NCI-H2029 (cell line): ENCODE measurements at regions not wholly inside any gene's neighbourhood (a gene's known extent, or its start where the extent isn't known, plus 50 kb on each side); places are given as distances from the start of the nearest gene placed in this dataset.

Experiments
- DNase-seq: peaks from one replicate; lab custom pipeline; 2025; lab: John Stamatoyannopoulos, UW

DNA sequence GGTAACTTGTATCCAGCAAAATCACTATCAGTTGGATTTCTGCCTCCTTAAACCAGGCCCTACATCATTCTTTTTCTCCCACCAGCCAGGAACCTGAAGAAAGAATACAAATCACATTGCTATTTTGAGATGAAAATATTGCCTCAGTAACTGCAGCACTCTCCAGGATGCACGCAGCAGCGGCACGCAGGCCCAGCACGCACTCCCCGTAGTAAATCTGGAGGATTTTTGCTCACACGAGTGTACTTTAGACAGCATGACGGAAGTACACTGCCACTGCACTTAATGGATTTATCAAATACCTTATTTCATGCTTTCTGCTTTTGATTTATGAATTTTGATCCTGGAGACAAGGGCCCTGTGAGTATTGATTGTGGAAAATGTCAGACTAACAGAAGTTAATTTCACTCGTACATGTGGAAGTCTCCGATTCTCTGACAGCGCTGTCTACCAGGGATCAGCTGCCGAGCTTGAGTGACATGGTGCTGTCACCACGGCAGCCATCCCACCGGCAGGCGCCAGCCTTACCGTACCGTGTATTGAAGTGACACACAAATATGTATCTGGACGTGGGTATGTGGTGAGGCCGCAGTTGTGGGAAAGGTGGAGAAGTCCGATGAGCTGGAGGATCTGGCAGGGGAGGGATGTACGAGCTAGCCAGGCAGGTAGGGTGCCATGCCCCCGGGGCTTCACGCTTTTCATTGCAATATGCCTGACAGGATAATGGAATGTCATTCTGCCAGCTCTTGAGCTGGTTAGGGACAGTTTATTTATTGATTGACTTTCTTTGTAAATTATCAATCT is 863.7 kb downstream of the GALR1 start:
- DNase-seq, result no peak

GRCh38 chr18:78113940-78114251 is 864.2 kb downstream of the GALR1 start:
- DNase-seq, result no peak

- no peak for DNase-seq
Observed at GRCh38 chr18:78115896-78116561, 863.6 kb upstream of the SALL3 start.

GRCh38 chr18:78123144-78123909 is 856.3 kb upstream of the SALL3 start:
- no peak for DNase-seq

- DNase-seq, result no peak
Observed at GRCh38 chr18:78123926-78124797, 855.5 kb upstream of the SALL3 start.

DNA sequence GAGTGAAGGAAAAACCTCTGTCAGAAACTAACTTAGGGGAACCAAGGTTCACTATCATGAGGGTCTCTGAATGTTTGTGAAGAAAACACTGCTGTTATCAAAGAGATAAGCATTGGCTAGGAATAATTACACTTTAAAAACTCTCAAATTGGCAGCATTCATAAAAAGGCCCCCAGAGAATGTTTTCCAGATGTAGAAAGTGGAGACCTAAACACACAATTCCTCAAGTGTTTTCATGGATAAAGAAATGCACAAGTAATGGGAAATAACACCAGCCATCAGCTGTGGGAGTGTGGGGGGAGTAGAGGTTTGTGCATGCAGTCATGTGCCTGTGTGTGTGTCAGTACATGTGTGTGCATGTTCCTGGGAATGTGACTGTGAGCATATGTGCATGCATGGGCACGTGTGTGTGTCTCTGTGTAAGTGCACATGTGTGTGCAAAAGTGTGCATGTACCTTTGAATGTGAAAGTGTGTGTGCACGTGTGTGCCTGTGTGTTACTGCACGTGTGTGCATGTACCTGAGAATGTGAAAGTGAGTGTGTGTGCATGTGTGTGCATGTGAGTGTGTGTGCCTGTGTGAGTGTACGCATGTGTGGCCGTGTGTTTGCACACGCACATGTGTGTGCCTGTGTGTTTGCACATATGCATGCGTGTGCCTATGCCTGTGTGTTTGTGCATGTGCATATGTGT is 854.3 kb upstream of the SALL3 start:
- no peak for DNase-seq

GRCh38 chr18:78126106-78126505 is 853.5 kb upstream of the SALL3 start:
- DNase-seq, result no peak

GRCh38 chr18:78126536-78126935 is 853.1 kb upstream of the SALL3 start:
- DNase-seq, result no peak

DNA sequence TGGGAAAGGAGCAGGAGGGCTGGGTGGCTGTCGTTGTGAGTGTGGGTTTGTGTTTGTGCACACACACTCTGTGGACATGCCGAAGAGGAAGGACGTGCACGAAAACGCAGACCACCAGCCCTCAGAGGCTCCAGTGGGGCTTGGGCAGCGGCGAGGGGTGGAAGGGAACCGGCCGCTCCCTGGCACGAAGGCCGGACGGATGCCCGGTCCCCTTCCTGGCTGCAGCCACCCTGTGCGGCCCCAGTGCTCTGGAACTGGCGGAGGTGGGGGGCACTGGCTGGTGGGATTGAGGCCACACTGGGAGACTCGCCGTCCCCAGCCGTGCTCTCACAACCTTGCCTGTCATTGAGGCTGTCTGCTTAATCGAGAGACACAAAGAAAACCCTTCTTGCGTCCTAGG is 852.6 kb upstream of the SALL3 start:
- no peak for DNase-seq

- no peak for DNase-seq
Observed at GRCh38 chr18:78128004-78128403, 851.6 kb upstream of the SALL3 start.

GRCh38 chr18:78129260-78129659 is 850.4 kb upstream of the SALL3 start:
- no peak for DNase-seq

DNA sequence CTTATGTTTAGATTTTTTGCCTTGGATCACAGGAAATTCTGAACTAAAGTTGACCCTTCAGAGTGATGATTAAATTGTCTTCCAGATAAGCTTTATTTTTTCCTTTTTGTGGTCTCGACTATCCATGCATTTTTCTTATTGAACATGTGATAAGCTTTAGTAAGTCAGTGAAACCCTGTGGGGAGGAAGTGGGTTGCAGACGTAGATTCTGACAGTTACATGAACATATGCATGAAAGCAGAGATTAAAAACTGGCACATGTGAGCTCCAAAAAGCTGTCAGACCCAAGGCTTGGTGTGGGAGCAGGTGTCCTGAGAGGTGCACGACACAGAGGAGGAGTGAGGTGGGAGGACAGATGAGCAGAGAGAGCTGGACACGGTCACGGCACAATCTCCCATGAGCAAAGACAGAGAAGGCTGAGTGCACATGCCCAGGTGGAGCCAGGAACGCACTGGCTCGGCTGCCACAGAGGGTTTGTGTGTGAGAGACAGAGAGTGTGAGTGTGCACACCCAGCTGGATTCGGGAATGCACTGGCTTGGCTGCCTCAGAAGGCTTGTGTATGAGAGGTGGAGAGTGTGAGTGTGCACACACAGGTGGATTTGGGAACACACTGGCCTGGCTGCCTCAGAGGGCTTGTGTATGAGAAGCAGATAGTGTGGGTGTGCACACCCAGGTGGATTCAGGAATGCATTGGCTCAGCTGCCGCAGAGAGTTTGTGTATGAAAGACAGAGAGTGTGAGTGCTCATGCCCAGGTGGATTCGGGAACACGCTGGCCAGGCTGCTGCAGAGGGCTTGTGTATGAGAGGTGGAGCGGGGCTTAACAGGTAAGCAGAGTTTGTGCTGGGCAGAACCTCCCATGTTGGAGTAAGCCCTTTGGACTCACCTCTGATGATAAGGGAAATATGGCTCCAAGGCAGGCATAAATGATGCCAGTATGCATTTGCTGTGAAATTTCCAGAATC is 849.1 kb upstream of the SALL3 start:
- DNase-seq, result no peak

DNA sequence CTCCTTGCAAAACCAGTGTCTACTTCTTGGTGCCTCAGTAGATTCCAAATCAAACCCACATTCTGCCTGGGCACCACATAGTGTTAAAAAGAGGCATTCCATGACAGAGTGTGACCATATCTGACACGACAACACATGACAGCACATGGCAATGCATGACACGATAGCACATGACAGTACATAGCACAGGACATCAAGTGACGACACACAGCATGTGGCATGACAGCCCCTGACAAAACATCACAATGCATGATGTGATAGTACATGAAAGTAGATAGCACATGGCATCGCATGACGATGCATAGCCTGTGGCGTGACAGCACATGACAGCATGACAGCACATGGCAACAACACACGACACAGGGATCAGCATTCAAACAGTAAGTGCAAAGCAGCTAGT is 845.9 kb upstream of the SALL3 start:
- DNase-seq, result no peak

DNA sequence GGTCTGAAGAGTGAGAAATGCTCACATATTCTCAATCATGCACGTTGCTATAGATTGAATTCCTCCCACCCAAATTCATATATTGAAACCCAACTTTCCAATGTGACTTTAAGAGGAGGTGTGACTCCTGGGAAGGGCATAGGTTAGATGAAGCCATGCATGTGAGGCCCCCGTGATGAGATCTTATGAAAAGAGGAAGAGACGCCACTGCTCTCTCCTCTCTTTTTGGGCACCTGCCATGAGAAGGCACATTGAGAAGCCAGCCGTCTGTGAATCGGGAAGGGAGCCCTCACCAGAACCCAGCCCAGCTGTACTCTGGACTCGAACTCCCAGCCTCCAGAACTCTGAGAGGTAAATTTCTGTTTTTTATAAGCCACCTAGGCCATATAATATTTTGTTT is 842.6 kb upstream of the SALL3 start:
- no peak for DNase-seq

DNA sequence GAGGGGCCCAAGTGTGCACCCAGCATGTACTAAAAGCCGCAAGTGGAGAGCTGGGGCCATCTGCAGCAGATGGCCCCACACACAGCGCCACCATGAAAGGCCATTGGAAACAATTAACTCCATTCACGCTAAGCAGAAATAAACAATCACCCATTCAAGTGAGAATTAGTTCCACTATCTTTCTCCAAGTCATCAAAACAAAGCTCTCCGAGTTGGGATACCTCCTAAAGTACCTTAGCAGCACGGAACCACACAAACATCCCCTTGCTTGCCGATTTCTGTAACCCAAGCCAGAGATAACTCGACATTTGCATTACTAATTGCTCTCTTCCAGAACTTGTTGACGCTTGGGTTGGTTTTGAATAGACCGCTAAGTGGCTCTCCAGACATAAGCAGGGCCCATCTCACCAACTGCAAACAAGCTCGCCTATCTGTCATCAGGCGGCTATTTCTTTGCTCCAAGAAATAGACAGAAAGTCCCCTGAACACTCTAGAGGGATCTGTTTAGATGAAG is 840.6 kb upstream of the SALL3 start:
- DNase-seq, result peak; percentile 64

DNA sequence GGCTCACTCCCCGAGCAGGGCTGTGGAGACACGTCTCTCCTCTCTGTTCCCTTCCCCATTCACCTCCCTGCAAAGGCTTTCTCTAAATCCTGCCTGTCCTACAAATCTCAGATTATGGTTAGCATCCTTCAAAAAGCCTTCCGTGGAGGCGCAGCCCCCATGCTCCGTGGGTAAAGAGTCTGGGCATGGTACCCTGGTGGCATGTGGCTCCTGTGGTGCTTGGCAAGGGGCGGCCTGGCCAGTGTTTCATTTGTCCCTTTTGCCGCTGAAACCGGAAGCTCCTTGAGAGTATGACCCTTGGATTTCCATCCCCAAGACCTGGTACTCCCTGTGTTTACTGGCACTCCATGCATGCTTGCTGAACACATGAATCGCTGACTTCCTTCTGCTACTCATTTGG is 839.3 kb upstream of the SALL3 start:
- no peak for DNase-seq

- DNase-seq, result peak; percentile 58
Observed at GRCh38 chr18:78144669-78145068, 834.9 kb upstream of the SALL3 start.

DNA sequence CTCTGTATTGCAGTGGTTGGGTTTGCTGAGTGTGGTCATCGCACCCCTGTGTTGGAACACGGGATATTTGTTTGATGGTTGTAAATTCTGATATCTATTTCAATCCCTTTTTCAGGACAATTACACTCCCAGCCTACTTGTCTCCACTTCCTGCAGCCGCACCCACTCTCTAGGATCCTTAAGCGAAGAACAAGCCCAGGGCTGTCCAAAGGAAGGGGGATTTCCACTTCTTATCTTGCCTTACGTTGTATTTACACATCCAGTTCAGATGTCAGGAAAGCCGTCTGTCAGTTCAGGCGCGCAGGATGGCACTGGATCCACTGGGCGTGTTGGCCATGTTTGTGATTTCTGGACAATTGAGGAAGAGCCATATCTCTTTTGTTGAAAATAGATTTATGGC is 834.5 kb upstream of the SALL3 start:
- peak; percentile 51 for DNase-seq

GRCh38 chr18:78146136-78147085 is 833.2 kb upstream of the SALL3 start:
- DNase-seq, result no peak
